GM19467 (cell line): ENCODE measurements at regions not wholly inside any gene's neighbourhood (a gene's known extent, or its start where the extent isn't known, plus 50 kb on each side); places are given as distances from the start of the nearest gene placed in this dataset.
"Not testable (repeated sequence)": the region's sequence is repeated elsewhere in the genome, so short reads cannot be mapped to it uniquely, and the experiment has no call there.

Experiments
- ATAC-seq: cut with Tn5 transposase; IDR thresholded peaks from one replicate; pipeline ENCODE4 v1.9.1; 2021; ENCODE audit warnings: mild to moderate bottlenecking, moderate library complexity; ENCODE audit not compliant: unreplicated experiment

GRCh38 chr2:91422102-91422501, 2730.6 kb downstream of the RPIA start:
- ATAC-seq = not testable (repeated sequence)

- not testable (repeated sequence) for ATAC-seq
Measured at GRCh38 chr2:91427148-91427547, 2735.7 kb downstream of the RPIA start.

DNA sequence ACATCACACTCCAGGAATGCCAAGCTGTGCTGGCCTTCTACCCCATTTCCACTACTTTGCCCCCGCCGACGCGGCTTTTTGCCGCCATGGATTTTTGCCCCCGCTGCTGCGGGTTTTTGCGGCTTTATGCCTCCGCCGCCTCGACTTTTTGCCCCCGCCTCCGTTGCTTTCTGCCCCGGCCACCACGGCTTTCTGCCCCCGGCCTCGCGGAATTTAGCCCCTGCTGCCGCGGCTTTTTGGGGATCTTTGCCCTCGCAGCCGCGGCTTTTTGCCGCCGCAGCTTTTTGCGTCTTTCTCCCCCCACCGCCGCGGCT, 2750.4 kb downstream of the RPIA start:
- not testable (repeated sequence) for ATAC-seq

- ATAC-seq = no peak
Measured at GRCh38 chr2:91442246-91442905, 2750.9 kb downstream of the RPIA start.

GRCh38 chr2:91442906-91443729, 2751.6 kb downstream of the RPIA start:
- not testable (repeated sequence) for ATAC-seq

- ATAC-seq = not testable (repeated sequence)
Measured at GRCh38 chr2:91443730-91444115, 2752.2 kb downstream of the RPIA start.

DNA sequence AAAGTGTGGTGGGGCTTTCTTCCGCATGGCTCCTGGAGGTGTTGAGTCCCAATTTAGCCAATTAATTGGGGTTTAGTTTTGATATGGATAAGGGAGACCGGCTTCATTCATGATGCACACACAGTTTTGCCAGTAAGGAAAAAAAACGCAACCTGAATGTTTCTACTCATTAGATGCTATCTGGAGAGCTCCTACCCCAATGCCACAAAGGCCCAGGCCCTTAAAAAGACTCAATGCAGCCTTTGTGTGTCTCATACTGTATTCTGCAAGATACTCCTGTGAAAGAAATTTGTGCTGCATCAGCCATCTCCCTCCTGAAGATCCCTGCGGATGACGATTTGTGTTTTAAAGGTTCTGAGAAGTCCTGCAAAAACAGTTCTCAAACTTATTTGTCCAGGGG, 2754.2 kb downstream of the RPIA start:
- ATAC-seq = not testable (repeated sequence)

GRCh38 chr2:91446489-91446888, 2755.0 kb downstream of the RPIA start:
- ATAC-seq = not testable (repeated sequence)

DNA sequence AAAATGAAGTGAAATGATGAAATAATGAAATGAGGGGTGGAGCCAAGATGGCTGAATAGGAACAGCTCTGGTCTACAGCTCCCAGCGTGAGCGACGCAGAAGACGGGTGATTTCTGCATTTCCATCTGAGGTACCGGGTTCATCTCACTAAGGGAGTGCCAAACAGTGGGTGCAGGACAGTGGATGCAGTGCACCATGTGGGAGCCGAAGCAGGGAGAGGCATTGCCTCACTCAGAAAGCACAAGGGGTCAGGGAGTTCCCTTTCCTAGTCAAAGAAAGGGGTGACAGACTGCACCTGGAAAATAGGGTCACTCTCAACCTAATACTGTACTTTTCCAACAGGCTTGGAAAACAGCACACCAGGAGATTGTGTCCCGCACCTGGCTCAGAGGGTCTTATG, 2755.4 kb downstream of the RPIA start:
- ATAC-seq = not testable (repeated sequence)

GRCh38 chr2:91447508-91447907, 2756.0 kb downstream of the RPIA start:
- ATAC-seq = not testable (repeated sequence)

- ATAC-seq = not testable (repeated sequence)
Measured at GRCh38 chr2:91462292-91462691, 2770.8 kb downstream of the RPIA start.

GRCh38 chr2:91463007-91463406, 2771.5 kb downstream of the RPIA start:
- ATAC-seq = not testable (repeated sequence)

GRCh38 chr2:91466780-91467363, 2775.4 kb downstream of the RPIA start:
- ATAC-seq = not testable (repeated sequence)

DNA sequence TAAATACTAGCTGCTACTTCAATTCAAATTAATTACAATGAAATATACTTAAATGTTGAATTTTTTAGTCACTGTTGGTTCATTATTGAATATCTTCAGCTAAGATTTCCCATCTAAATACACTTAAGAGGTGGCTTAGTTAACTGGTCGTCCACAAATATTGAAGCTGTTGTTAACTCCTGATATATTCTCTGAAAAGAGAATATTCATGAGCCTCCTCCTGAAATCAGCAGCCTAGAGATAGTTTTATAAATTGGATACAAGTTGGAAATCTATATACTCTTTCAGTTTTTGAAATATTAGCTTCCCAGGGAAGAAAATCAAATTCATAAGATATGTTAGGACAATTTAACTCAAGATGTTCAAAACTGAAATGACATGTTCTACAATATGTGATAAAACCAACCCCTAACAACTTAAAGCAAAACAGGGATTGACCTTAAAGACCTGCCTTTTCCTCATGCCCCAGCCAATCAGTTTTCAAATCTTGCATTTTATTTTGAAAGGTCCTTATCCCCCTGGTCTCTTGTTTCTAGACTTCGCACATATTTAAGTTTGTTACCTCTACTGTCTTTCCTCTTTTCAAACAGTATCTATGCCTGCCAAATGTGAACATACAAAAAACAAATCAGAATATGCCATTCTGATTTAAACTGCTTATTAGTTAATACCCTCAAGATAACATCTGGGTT, 2784.9 kb downstream of the RPIA start:
- not testable (repeated sequence) for ATAC-seq

GRCh38 chr2:91476936-91477246, 2785.4 kb downstream of the RPIA start:
- not testable (repeated sequence) for ATAC-seq

GRCh38 chr2:91477291-91477690, 2785.8 kb downstream of the RPIA start:
- not testable (repeated sequence) for ATAC-seq

- ATAC-seq = no peak
Measured at GRCh38 chr2:91477731-91478672, 2786.5 kb downstream of the RPIA start.

DNA sequence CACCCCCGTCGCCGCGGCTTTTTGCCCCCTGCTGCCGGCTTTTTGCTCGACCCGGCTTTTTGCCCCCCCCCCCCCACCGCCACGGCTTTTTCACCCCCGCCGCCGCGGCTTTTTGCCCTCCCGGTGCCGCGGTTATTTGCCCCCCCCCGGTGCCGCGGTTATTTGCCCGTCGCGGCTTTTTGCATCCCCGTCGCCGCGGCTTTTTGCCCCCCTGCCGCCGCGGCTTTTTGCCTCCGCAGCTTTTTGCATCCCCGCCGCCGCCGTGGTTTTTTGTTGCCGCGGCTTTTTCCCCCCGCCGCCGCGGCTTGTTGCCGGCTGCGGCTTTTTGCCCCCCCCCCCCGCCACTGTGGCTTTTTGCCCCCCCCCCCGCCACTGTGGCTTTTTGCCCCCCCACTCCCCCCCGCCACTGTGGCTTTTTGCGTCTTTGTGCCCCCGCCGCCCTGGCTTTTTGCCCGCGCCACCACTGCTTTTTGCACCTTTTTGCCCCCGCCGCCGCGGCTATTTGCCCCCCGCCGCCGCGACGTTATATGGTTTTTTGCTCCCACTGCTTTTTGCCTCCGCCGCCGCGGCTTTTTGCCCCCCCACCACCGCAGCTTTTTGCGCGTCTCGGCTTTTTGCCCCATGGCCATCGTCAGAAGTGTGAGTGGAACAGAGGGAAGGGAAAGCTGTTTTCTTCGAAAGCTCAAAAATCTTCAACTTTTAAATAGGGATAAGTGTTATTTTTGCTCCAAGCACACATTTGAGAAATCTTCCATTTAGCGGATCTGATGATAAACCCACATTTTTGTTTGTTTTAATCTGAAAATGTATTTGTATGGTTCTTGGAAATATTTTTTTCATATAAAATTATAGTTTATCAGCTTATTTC, 2787.6 kb downstream of the RPIA start:
- ATAC-seq = not testable (repeated sequence)

GRCh38 chr2:91485226-91485625, 2793.8 kb downstream of the RPIA start:
- not testable (repeated sequence) for ATAC-seq
